Neural progenitor cell (in vitro differentiated cells): ENCODE measurements at regions not wholly inside any gene's neighbourhood (a gene's known extent, or its start where the extent isn't known, plus 50 kb on each side); places are given as distances from the start of the nearest gene placed in this dataset.

Experiments
- CTCF ChIP-seq: fragments of 200-600 bp; sonication (generic); IDR thresholded peaks from 2 replicates; pipeline ENCODE4 v1.5.1; 2017; ENCODE audit warnings: antibody characterized with exemption, mild to moderate bottlenecking
- EZH2 ChIP-seq: fragments of 200-600 bp; sonication (generic); IDR thresholded peaks from 2 replicates; pipeline ENCODE4 v1.6.1; 2017; ENCODE audit warnings: antibody characterized with exemption, mild to moderate bottlenecking, moderate library complexity
- EZH2phosphoT487 ChIP-seq: fragments of 200-600 bp; sonication (generic); IDR thresholded peaks from 2 replicates; pipeline ENCODE4 v1.6.1; 2017; ENCODE audit warnings: antibody characterized with exemption

DNA sequence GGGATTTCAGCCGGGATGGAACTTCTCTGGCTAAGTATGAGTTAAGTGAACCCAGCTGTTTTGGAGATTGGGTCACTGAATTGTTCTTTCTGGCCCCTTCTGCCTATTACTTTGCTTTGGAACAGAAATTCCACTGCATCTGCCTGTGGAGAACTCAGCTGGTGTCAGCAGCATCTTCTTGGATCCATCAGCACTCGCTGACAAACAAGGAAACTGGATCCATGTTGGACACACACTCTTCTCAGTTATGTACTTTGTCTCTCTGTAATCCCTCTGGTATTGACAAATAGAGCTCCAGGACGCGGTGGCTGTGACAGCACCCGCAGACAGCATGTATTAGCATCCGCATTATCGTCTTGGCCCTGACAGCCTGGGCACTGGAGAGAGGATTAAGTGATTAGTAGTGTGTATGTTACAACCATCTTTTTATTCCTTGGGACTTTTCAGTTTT is 73.0 kb upstream of the BMPER start:
- TF ChIP-seq CTCF (no peak), EZH2phosphoT487 (no peak), EZH2 (no peak)
